ENCODE measurements at regions not wholly inside any gene's neighbourhood (a gene's known extent, or its start where the extent isn't known, plus 50 kb on each side); places are given as distances from the start of the nearest gene placed in this dataset.

DNA sequence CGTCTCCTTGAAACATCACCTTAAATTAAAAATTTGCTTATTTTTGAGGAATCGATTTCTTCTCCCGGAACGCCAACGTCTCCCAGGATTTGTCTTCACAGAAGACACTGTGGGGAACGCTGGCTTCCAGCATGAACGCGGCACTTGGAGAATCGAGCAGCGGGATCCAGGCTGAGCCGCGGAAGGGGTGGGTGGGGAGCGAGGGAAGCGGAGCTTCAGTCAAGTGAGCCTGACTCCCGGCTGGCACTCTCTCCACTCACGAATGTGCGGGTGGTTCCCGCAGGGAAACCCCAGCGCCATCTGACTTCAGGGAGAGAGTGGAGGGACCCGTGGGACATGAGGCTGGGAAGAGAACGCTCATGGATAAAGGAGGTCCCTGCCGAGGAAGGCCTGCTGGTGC is 506.0 kb upstream of the TMEM132C start:
- peaks cover 3% of the 10 kb centered on the region; the same call in 1 of the 2 replicates for H3K4me1 ChIP-seq (ENCODE audit: insufficient read depth, low read length)
- H3K9ac ChIP-seq (ENCODE audit: low read depth, low read length), result no peak overlapping the region
- H3K27ac ChIP-seq (ENCODE audit: low read length), result no peak overlapping the region
- no peaks in the 10 kb centered on the region for H3K36me3 ChIP-seq (ENCODE audit: insufficient read depth, low read depth, low read length)
- H3K27me3 ChIP-seq (ENCODE audit: insufficient read depth, low read length), result no peaks in the 10 kb centered on the region
- no peak overlapping the region for H3K4me3 ChIP-seq (ENCODE audit: low read length)
- H3K9me3 ChIP-seq (ENCODE audit: insufficient read depth, low read depth, low read length), result peaks cover 10% of the 10 kb centered on the region

DNA sequence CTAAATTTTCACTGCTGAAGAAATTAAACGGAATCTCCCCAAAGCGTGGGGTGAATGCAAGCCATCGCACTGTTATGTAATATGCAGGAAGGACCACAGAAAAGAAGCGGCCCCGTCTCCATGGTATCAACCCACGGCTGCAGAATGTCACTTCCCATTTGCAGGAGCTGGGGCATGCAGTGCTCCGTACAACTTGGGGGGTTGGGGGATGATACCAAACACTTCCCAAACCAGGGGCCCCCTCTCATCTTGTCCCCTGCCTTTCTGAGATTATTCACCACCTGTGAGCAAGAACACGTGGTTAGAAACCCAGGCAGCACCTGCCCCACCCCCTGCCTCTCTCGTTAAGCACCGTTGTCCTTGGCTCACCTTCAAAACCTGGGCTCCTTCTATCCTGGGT is 505.1 kb upstream of the TMEM132C start:
- Histone ChIP-seq H3K36me3 (ENCODE audit: insufficient read depth, low read depth, low read length) (no peaks in the 10 kb centered on the region), H3K27ac (ENCODE audit: low read length) (no peak overlapping the region), H3K9me3 (ENCODE audit: insufficient read depth, low read depth, low read length) (0 out of 2 replicates have a peak, but pooled peaks cover 1% of the 10 kb centered on the region), H3K27me3 (ENCODE audit: insufficient read depth, low read length) (no peaks in the 10 kb centered on the region), H3K9ac (ENCODE audit: low read depth, low read length) (no peak overlapping the region), H3K4me3 (ENCODE audit: low read length) (no peak overlapping the region), H3K4me1 (ENCODE audit: insufficient read depth, low read length) (peaks cover 8% of the 10 kb centered on the region; the same call in 1 of the 2 replicates)

DNA sequence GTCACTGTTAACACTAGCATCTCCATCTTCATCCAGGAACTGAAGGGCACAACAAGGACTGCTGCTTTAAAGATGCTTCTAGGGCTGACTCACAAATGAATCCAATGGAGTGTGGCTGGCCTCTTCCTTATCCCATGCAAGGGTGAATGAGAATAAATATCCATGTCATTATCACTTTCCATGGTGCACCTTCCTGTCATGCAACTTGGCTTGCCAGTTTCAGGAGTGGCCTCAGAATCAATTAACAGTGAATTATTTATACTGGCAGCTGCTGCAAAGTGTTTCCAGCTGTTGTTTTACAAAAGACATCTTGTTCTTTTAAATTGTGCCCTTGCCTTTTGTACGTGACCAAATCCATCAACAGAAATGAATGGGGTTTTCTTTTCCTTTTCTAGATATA is 499.3 kb upstream of the TMEM132C start:
- H3K27me3 ChIP-seq (ENCODE audit: insufficient read depth, low read length), result no peaks in the 10 kb centered on the region
- H3K4me3 ChIP-seq (ENCODE audit: low read length), result no peak overlapping the region
- no peaks in the 10 kb centered on the region for H3K9me3 ChIP-seq (ENCODE audit: insufficient read depth, low read depth, low read length)
- H3K27ac ChIP-seq (ENCODE audit: low read length), result no peak overlapping the region
- H3K9ac ChIP-seq (ENCODE audit: low read depth, low read length), result no peak overlapping the region
- H3K36me3 ChIP-seq (ENCODE audit: insufficient read depth, low read depth, low read length), result no peaks in the 10 kb centered on the region
- peaks cover 6% of the 10 kb centered on the region; the same call in 1 of the 2 replicates for H3K4me1 ChIP-seq (ENCODE audit: insufficient read depth, low read length)

GRCh38 chr12:127770118-127770517 is 496.9 kb upstream of the TMEM132C start:
- Histone ChIP-seq H3K4me3 (ENCODE audit: low read length) (no peak overlapping the region), H3K27ac (ENCODE audit: low read length) (no peak overlapping the region), H3K27me3 (ENCODE audit: insufficient read depth, low read length) (no peaks in the 10 kb centered on the region), H3K9ac (ENCODE audit: low read depth, low read length) (no peak overlapping the region), H3K4me1 (ENCODE audit: insufficient read depth, low read length) (peaks cover 6% of the 10 kb centered on the region; the same call in 1 of the 2 replicates), H3K36me3 (ENCODE audit: insufficient read depth, low read depth, low read length) (no peaks in the 10 kb centered on the region), H3K9me3 (ENCODE audit: insufficient read depth, low read depth, low read length) (no peaks in the 10 kb centered on the region)

- Histone ChIP-seq H3K9ac (ENCODE audit: low read depth, low read length) (no peak overlapping the region), H3K9me3 (ENCODE audit: insufficient read depth, low read depth, low read length) (no peaks in the 10 kb centered on the region), H3K27me3 (ENCODE audit: insufficient read depth, low read length) (no peaks in the 10 kb centered on the region), H3K27ac (ENCODE audit: low read length) (no peak overlapping the region), H3K36me3 (ENCODE audit: insufficient read depth, low read depth, low read length) (no peaks in the 10 kb centered on the region), H3K4me1 (ENCODE audit: insufficient read depth, low read length) (peaks cover 4% of the 10 kb centered on the region; the same call in 1 of the 2 replicates), H3K4me3 (ENCODE audit: low read length) (no peak overlapping the region)
Observed at GRCh38 chr12:127771546-127771945, 495.4 kb upstream of the TMEM132C start.

DNA sequence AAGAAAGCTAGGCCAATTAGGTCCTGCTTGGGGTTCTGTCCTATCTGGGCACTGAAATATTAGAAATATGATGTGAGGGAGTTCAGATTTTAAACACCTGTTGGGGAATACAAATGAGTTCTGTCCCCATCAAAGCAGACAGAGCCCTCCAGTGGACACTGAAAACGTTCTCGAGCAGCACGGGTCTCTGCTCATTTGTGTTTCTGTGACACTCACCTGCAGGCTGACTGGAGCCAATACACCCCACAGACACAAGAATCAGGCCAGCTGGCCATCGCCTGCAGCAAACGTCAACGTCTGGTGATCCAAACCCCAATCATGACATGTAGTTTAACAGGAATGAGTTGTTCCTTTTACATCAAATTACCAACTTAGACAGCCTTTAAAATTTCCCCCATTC is 493.4 kb upstream of the TMEM132C start:
- no peak overlapping the region for H3K27ac ChIP-seq (ENCODE audit: low read length)
- H3K9me3 ChIP-seq (ENCODE audit: insufficient read depth, low read depth, low read length), result no peaks in the 10 kb centered on the region
- no peaks in the 10 kb centered on the region for H3K4me1 ChIP-seq (ENCODE audit: insufficient read depth, low read length)
- H3K36me3 ChIP-seq (ENCODE audit: insufficient read depth, low read depth, low read length), result no peaks in the 10 kb centered on the region
- no peak overlapping the region for H3K4me3 ChIP-seq (ENCODE audit: low read length)
- H3K27me3 ChIP-seq (ENCODE audit: insufficient read depth, low read length), result no peaks in the 10 kb centered on the region
- H3K9ac ChIP-seq (ENCODE audit: low read depth, low read length), result no peak overlapping the region

DNA sequence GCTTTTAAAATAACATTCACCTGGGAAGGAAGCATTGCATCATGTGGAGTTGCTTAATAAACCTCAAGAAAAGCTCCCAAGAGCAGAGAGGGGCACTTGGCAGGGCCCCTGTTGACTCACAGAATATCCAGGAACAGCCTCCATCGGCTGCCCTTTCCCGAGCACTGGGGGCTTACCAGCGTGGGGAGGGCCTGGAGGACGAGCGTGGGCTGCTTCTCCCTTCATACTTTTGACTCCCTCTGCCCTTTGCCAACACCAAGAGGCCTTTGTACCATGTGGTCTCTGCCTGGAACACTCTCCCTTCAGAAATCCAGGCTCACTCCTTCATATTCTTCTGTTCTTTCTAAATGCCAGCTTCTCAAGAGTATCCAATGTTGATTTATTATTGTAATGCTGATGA is 492.1 kb upstream of the TMEM132C start:
- H3K36me3 ChIP-seq (ENCODE audit: insufficient read depth, low read depth, low read length), result no peaks in the 10 kb centered on the region
- H3K4me1 ChIP-seq (ENCODE audit: insufficient read depth, low read length), result no peaks in the 10 kb centered on the region
- no peak overlapping the region for H3K27ac ChIP-seq (ENCODE audit: low read length)
- no peak overlapping the region for H3K4me3 ChIP-seq (ENCODE audit: low read length)
- no peaks in the 10 kb centered on the region for H3K27me3 ChIP-seq (ENCODE audit: insufficient read depth, low read length)
- H3K9ac ChIP-seq (ENCODE audit: low read depth, low read length), result no peak overlapping the region
- H3K9me3 ChIP-seq (ENCODE audit: insufficient read depth, low read depth, low read length), result no peaks in the 10 kb centered on the region

GRCh38 chr12:127779301-127780045 is 487.5 kb upstream of the TMEM132C start:
- H3K9me3 ChIP-seq (ENCODE audit: insufficient read depth, low read depth, low read length), result no peaks in the 10 kb centered on the region
- H3K27ac ChIP-seq (ENCODE audit: low read length), result no peak overlapping the region
- no peak overlapping the region for H3K9ac ChIP-seq (ENCODE audit: low read depth, low read length)
- no peaks in the 10 kb centered on the region for H3K4me1 ChIP-seq (ENCODE audit: insufficient read depth, low read length)
- no peak overlapping the region for H3K4me3 ChIP-seq (ENCODE audit: low read length)
- no peaks in the 10 kb centered on the region for H3K36me3 ChIP-seq (ENCODE audit: insufficient read depth, low read depth, low read length)
- H3K27me3 ChIP-seq (ENCODE audit: insufficient read depth, low read length), result no peaks in the 10 kb centered on the region

DNA sequence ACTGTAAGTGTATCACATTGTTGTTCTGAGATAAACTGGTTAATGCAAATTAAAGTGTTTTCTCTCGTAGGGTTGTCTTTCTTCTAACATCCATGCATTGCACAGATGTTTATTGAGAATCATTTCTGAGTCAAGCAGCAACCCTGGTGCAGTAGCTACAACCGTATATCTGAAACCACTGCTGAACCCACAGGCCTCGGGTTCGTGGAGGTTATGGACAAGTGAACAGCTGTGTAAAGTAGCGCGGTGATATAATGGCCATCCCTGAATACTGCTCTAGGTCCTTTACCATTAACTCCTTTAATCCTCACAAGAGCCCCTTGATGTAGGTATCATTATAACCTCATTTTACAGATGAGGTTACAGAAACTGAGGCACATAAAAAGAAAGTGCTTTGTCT is 486.1 kb upstream of the TMEM132C start:
- H3K9me3 ChIP-seq (ENCODE audit: insufficient read depth, low read depth, low read length), result no peaks in the 10 kb centered on the region
- H3K4me1 ChIP-seq (ENCODE audit: insufficient read depth, low read length), result no peaks in the 10 kb centered on the region

GRCh38 chr12:127781336-127781735 is 485.6 kb upstream of the TMEM132C start:
- H3K27me3 ChIP-seq (ENCODE audit: insufficient read depth, low read length), result no peaks in the 10 kb centered on the region
- no peaks in the 10 kb centered on the region for H3K9me3 ChIP-seq (ENCODE audit: insufficient read depth, low read depth, low read length)
- no peaks in the 10 kb centered on the region for H3K36me3 ChIP-seq (ENCODE audit: insufficient read depth, low read depth, low read length)
- H3K4me1 ChIP-seq (ENCODE audit: insufficient read depth, low read length), result no peaks in the 10 kb centered on the region
- H3K4me3 ChIP-seq (ENCODE audit: low read length), result no peak overlapping the region
- H3K9ac ChIP-seq (ENCODE audit: low read depth, low read length), result no peak overlapping the region
- no peak overlapping the region for H3K27ac ChIP-seq (ENCODE audit: low read length)

More for the DNA sequence above, 486.1 kb upstream of the TMEM132C start:
- H3K9ac ChIP-seq (ENCODE audit: low read depth, low read length), result no peak overlapping the region
- no peaks in the 10 kb centered on the region for H3K36me3 ChIP-seq (ENCODE audit: insufficient read depth, low read depth, low read length)
- H3K4me3 ChIP-seq (ENCODE audit: low read length), result no peak overlapping the region
- H3K27ac ChIP-seq (ENCODE audit: low read length), result no peak overlapping the region
- no peaks in the 10 kb centered on the region for H3K27me3 ChIP-seq (ENCODE audit: insufficient read depth, low read length)

GRCh38 chr12:127785540-127785939 is 481.4 kb upstream of the TMEM132C start:
- Histone ChIP-seq H3K36me3 (ENCODE audit: insufficient read depth, low read depth, low read length) (no peaks in the 10 kb centered on the region), H3K27me3 (ENCODE audit: insufficient read depth, low read length) (no peaks in the 10 kb centered on the region), H3K27ac (ENCODE audit: low read length) (no peak overlapping the region), H3K9ac (ENCODE audit: low read depth, low read length) (no peak overlapping the region), H3K4me1 (ENCODE audit: insufficient read depth, low read length) (no peaks in the 10 kb centered on the region), H3K9me3 (ENCODE audit: insufficient read depth, low read depth, low read length) (no peaks in the 10 kb centered on the region), H3K4me3 (ENCODE audit: low read length) (no peak overlapping the region)

GRCh38 chr12:127785986-127786590 is 480.9 kb upstream of the TMEM132C start:
- no peaks in the 10 kb centered on the region for H3K9me3 ChIP-seq (ENCODE audit: insufficient read depth, low read depth, low read length)
- no peak overlapping the region for H3K27ac ChIP-seq (ENCODE audit: low read length)
- no peaks in the 10 kb centered on the region for H3K27me3 ChIP-seq (ENCODE audit: insufficient read depth, low read length)
- no peaks in the 10 kb centered on the region for H3K4me1 ChIP-seq (ENCODE audit: insufficient read depth, low read length)
- no peaks in the 10 kb centered on the region for H3K36me3 ChIP-seq (ENCODE audit: insufficient read depth, low read depth, low read length)
- H3K9ac ChIP-seq (ENCODE audit: low read depth, low read length), result no peak overlapping the region
- no peak overlapping the region for H3K4me3 ChIP-seq (ENCODE audit: low read length)

Data from iPS-20b (cell line).